ENCODE measurements at regions not wholly inside any gene's neighbourhood (a gene's known extent, or its start where the extent isn't known, plus 50 kb on each side); places are given as distances from the start of the nearest gene placed in this dataset.
A peak's percentile ranks its signal among the peaks of the same experiment; 100 is the strongest.

DNA sequence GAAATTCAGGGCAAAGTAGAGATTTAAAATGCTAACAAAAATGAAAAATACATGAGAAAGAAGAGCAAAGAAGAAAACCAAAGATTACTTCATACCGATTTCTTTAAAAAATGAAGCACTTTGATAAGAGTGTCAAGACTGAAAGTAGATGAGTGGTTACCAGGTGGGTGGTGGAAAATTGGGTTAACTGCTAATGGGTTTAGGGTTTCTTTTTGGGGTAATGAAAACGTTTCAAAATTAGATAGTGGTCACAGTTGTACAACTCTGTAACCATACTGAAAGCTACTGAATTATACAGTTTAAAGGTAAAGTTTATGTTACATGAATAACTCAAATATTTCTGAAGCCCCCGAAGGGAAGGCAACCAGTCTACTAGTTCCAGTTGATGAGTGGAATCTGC is 179.4 kb downstream of the NDFIP2 start (continued):
- TF ChIP-seq ATF7 (IDR thresholded peaks at IDR 0.05; ENCODE audit: low read depth): peak; percentile 72
- TF ChIP-seq, protein P1, sequence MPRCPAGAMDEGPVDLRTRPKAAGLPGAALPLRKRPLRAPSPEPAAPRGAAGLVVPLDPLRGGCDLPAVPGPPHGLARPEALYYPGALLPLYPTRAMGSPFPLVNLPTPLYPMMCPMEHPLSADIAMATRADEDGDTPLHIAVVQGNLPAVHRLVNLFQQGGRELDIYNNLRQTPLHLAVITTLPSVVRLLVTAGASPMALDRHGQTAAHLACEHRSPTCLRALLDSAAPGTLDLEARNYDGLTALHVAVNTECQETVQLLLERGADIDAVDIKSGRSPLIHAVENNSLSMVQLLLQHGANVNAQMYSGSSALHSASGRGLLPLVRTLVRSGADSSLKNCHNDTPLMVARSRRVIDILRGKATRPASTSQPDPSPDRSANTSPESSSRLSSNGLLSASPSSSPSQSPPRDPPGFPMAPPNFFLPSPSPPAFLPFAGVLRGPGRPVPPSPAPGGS (IDR thresholded peaks at IDR 0.05; ENCODE audit: borderline replicate concordance, insufficient read depth, low read depth, low read length, poor library complexity, severe bottlenecking): no peak
- no peak for TF ChIP-seq CBX5 (IDR thresholded peaks at IDR 0.05; ENCODE audit: low read depth)
- TF ChIP-seq PAX5 (IDR thresholded peaks at IDR 0.05; ENCODE audit: borderline replicate concordance, low read depth, low read length): no peak
- no peak for TF ChIP-seq ZNF24 (IDR thresholded peaks at IDR 0.05)
- no peak for TF ChIP-seq CREB1 (IDR thresholded peaks at IDR 0.05; ENCODE audit: low read depth)
- TF ChIP-seq BHLHE40 (IDR thresholded peaks at IDR 0.05; ENCODE audit: borderline replicate concordance in 1 of 2, low read depth in 2 of 2, low read length in 1 of 2): peak in 1 of 2 experiments; percentile 69; a peak in 2 of 4 replicates
- no peak for TF ChIP-seq NRF1 (conservative IDR thresholded peaks at IDR 0.05; ENCODE audit: low read depth, low read length)
- TF ChIP-seq ZNF622 (IDR thresholded peaks at IDR 0.05): no peak
- TF ChIP-seq, protein P2, sequence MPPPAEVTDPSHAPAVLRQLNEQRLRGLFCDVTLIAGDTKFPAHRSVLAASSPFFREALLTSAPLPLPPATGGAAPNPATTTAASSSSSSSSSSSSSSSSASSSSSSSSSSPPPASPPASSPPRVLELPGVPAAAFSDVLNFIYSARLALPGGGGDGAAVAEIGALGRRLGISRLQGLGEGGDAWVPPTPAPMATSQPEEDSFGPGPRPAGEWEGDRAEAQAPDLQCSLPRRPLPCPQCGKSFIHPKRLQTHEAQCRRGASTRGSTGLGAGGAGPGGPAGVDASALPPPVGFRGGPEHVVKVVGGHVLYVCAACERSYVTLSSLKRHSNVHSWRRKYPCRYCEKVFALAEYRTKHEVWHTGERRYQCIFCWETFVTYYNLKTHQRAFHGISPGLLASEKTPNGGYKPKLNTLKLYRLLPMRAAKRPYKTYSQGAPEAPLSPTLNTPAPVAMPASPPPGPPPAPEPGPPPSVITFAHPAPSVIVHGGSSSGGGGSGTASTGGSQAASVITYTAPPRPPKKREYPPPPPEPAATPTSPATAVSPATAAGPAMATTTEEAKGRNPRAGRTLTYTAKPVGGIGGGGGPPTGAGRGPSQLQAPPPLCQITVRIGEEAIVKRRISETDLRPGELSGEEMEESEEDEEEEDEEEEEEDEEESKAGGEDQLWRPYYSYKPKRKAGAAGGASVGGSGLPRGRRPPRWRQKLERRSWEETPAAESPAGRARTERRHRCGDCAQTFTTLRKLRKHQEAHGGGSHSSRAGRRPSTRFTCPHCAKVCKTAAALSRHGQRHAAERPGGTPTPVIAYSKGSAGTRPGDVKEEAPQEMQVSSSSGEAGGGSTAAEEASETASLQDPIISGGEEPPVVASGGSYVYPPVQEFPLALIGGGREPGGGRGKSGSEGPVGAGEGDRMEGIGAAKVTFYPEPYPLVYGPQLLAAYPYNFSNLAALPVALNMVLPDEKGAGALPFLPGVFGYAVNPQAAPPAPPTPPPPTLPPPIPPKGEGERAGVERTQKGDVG (CRISPR knock-in tag; IDR thresholded peaks at IDR 0.05): no peak
- TF ChIP-seq, protein P3, sequence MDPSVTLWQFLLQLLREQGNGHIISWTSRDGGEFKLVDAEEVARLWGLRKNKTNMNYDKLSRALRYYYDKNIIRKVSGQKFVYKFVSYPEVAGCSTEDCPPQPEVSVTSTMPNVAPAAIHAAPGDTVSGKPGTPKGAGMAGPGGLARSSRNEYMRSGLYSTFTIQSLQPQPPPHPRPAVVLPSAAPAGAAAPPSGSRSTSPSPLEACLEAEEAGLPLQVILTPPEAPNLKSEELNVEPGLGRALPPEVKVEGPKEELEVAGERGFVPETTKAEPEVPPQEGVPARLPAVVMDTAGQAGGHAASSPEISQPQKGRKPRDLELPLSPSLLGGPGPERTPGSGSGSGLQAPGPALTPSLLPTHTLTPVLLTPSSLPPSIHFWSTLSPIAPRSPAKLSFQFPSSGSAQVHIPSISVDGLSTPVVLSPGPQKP (IDR thresholded peaks at IDR 0.05; ENCODE audit: low read depth, low read length): no peak
- no peak for TF ChIP-seq MTA3 (IDR thresholded peaks at IDR 0.05; ENCODE audit: borderline replicate concordance, low read length)
- TF ChIP-seq SIN3A (IDR thresholded peaks at IDR 0.05; ENCODE audit: low read depth, low read length): no peak
- TF ChIP-seq IKZF2 (IDR thresholded peaks at IDR 0.05): peak in 1 of 2 experiments; percentile 60; a peak in 1 of 4 replicates
- TF ChIP-seq TCF7 (IDR thresholded peaks at IDR 0.05; ENCODE audit: borderline replicate concordance): no peak
- TF ChIP-seq EP300 (IDR thresholded peaks at IDR 0.05; ENCODE audit: borderline replicate concordance in 1 of 2, control insufficient read depth in 1 of 2, low read depth in 2 of 2, low read length in 2 of 2): peak; percentile 31 to 70; a peak in 3 of 4 replicates
- TF ChIP-seq KDM1A (IDR thresholded peaks at IDR 0.05; ENCODE audit: borderline replicate concordance): no peak
- TF ChIP-seq, protein P4, sequence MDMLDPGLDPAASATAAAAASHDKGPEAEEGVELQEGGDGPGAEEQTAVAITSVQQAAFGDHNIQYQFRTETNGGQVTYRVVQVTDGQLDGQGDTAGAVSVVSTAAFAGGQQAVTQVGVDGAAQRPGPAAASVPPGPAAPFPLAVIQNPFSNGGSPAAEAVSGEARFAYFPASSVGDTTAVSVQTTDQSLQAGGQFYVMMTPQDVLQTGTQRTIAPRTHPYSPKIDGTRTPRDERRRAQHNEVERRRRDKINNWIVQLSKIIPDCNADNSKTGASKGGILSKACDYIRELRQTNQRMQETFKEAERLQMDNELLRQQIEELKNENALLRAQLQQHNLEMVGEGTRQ (IDR thresholded peaks at IDR 0.05; ENCODE audit: borderline replicate concordance, low read depth, low read length): no peak
- TF ChIP-seq FOXM1 (IDR thresholded peaks at IDR 0.05; ENCODE audit: low read depth, low read length): no peak
- TF ChIP-seq MEF2B (IDR thresholded peaks at IDR 0.05; ENCODE audit: partially characterized antibody, poor library complexity, severe bottlenecking): peak; percentile 74
- no peak for TF ChIP-seq SREBF2 (IDR thresholded peaks at IDR 0.05; ENCODE audit: low read length)
- TF ChIP-seq BACH1 (IDR thresholded peaks at IDR 0.05; ENCODE audit: borderline replicate concordance): peak; percentile 38; the same call in 1 of the 2 replicates
- no peak for TF ChIP-seq RAD51 (IDR thresholded peaks at IDR 0.05)
- no peak for TF ChIP-seq FOXK2 (IDR thresholded peaks at IDR 0.05)
- no peak for TF ChIP-seq ZNF384 (IDR thresholded peaks at IDR 0.05; ENCODE audit: borderline replicate concordance, low read depth, low read length)
- TF ChIP-seq PAX8 (IDR thresholded peaks at IDR 0.05): no peak
- TF ChIP-seq YY1 (IDR thresholded peaks at IDR 0.05; ENCODE audit: low read depth, low read length): no peak

Measured in GM12878 (cell line).